ENCODE measurements at regions not wholly inside any gene's neighbourhood (a gene's known extent, or its start where the extent isn't known, plus 50 kb on each side); places are given as distances from the start of the nearest gene placed in this dataset.

DNA sequence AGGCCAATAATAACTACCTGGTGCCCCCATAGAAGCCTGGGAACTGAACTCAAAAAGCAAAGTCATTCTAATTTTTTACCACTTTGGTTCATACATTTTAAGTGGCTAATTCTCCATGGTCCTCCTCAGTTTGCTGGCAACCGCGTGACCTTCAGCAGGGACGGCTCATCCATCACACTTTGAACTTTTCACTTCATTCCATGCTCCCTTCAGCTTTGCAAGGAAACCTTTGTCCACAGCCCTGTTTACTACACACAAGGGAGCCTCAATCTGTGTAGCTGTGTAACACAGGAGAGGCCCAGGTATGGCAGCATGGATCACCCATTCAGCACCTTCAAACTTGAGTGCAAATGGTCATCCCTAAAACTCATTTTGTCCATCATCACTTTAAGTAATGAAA is 552.4 kb downstream of the IRX1 start:
- peaks cover 0 to 18% of the 10 kb centered on the region in 2 donors for H3K4me1 ChIP-seq (replicated peaks in 1 of 2)
- ATAC-seq (replicated peaks in 6 of 8), result peak in 3 of 8 experiments; percentile 40 to 72 (median 67)
- H3K4me3 ChIP-seq, result no peak overlapping the region
- H3K27ac ChIP-seq, result no peak overlapping the region
- in situ Hi-C loops (cut with MboI; ENCODE audit: low pct_unique_long_range_greater_than_20kb in 2 of 9, low sequenced_read_pairs in 9 of 9, unreplicated experiment in 9 of 9), result no loop called here
- WGBS, 10 experiments, result 40 to 96% (median 55%) methylated on average over 2 to 3 of the region's 3 CpGs; no CpG with 5 or more reads in 6 of the 10 experiments

DNA sequence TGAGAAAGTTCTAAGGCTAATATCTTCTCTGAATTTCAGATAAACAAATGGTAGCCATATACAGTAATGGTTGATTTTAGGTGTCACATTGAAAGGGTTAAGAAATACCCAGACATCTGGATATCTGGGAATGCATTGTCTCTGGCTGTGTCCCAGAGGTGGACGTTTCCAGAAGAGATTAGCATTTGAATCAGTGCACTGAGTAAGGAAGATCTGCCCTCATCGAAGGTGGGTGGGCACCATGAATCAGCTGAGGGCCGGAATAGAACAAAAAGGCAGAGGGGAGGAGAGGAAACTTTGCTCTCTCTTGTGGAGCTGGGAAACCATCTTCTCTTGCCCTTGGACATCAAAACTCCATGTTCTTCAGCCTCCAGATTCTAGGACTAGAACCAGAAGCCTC is 554.4 kb downstream of the IRX1 start:
- H3K4me1 ChIP-seq (replicated peaks in 1 of 2), result peaks cover 0 to 15% of the 10 kb centered on the region in 2 donors
- in situ Hi-C loops (cut with MboI; ENCODE audit: low pct_unique_long_range_greater_than_20kb in 2 of 9, low sequenced_read_pairs in 9 of 9, unreplicated experiment in 9 of 9), result no loop called here
- 0 to 14% (median 11%) methylated on average over 1 to 3 of the region's 3 CpGs; no CpG with 5 or more reads in 6 of the 10 experiments for whole genome bisulfite sequencing, 10 experiments

DNA sequence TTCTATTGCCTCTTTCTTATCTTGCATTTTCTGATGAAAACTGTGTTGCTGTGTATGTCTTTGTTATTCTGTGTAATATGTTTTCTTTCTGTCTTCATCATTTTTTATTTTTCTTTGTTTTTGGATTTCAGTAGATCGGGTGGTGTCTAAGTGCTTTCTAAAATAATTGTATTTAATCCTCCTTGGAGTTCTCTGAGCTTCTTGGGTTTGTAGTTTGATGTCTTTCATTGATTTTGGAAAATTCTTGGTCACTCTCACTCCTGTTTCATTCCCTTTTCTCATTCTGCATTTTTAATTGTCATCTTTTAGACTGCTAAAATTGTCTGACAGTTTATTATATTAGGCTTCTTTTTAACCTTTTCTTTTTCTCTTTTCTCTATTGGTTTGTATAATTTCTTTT is 560.5 kb downstream of the IRX1 start:
- ATAC-seq (replicated peaks in 6 of 8), result no peak
- in situ Hi-C loops (cut with MboI; ENCODE audit: low pct_unique_long_range_greater_than_20kb in 2 of 9, low sequenced_read_pairs in 9 of 9, unreplicated experiment in 9 of 9), result no loop called here
- 0 to 100% (median 58%) methylated on average over 1 of the region's 1 CpG for WGBS, 10 experiments
- Histone ChIP-seq H3K27ac (no peak overlapping the region), H3K4me1 (replicated peaks in 1 of 2) (no peaks in the 10 kb centered on the region), H3K4me3 (no peak overlapping the region)

More for the DNA sequence above, 554.4 kb downstream of the IRX1 start:
- peak in 2 of 8 experiments; percentile 70 to 72 for ATAC-seq (replicated peaks in 6 of 8)
- no peak overlapping the region for H3K4me3 ChIP-seq
- no peak overlapping the region for H3K27ac ChIP-seq

DNA sequence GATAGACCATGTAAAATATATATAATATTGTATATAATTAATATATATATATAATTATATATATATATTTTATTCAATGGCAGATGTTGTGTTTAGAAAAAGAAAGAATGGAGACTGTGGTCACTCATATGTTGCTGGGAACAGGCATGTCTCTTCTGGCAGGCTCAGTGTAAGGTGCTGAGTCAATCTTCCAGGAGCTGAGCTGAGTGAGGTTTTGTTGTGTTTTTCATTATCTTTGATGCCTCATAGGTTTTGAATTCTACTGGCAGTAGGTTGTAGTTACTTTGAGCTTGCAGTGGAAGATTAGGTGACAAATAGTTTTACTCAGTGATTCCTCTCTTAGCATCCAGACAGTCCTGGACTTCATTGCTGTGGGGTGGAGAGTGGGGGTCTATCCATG is 561.3 kb downstream of the IRX1 start:
- H3K4me3 ChIP-seq, result no peak overlapping the region
- H3K4me1 ChIP-seq (replicated peaks in 1 of 2), result no peaks in the 10 kb centered on the region
- in situ Hi-C loops (cut with MboI; ENCODE audit: low pct_unique_long_range_greater_than_20kb in 2 of 9, low sequenced_read_pairs in 9 of 9, unreplicated experiment in 9 of 9), result no loop called here
- ATAC-seq (replicated peaks in 6 of 8), result no peak
- no peak overlapping the region for H3K27ac ChIP-seq

DNA sequence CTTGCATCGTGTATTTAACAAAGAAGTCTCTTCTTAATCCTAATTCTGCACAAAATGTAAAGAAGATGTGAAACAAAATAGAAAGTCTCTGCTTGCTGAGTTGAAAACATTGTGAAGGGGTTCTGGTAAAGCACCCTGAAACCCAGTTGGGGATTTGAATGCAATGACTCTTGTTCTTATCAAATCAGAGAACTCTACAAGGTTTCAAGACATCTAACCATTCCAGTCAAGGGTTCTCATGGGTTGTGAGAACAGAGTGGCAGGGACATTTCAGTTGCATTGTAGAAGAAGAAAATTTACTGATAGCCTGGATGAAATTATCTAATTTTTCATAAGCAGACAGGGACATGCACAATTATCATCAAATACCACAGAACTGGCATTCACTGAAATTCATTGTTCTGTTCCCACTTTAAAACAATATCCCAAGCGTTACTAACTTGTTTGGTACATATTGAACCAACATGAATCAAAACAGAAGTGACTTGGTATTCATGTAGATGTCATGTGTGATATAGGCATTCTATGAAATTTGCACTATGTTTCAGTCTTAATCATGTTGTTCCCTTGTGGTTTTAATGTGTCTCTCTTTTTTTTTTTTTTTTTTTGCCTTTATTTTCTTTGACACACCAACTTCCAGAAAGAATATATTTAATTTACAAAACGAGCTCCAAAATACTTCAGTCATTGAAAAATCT is 563.3 kb downstream of the IRX1 start:
- 0 to 94% (median 45%) methylated on average over 1 to 3 of the region's 3 CpGs for WGBS, 10 experiments
- Histone ChIP-seq H3K27ac (no peak overlapping the region), H3K4me3 (no peak overlapping the region), H3K4me1 (replicated peaks in 1 of 2) (no peaks in the 10 kb centered on the region)
- in situ Hi-C loops (cut with MboI; ENCODE audit: low pct_unique_long_range_greater_than_20kb in 2 of 9, low sequenced_read_pairs in 9 of 9, unreplicated experiment in 9 of 9), result no loop called here
- no peak for ATAC-seq (replicated peaks in 6 of 8)

DNA sequence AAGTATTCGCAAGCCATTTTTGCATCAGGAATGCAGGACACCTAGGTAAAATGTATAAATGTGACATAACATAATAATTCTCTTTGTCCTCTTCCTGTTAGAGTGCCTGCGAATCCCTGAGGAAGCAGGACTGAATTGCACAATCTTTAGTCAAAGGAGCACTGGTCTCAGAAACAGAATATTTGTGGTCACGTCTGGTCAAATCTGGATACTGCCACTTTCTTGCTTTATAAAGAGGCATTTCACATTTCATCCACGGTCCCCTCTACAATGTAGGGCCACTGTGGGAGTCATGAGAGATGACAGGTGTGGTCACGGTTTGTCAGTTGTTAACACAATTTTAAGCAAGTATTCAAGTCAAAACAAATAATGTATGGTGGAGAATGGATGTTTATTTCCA is 564.0 kb downstream of the IRX1 start:
- H3K4me3 ChIP-seq, result no peak overlapping the region
- H3K27ac ChIP-seq, result no peak overlapping the region
- in situ Hi-C loops (cut with MboI; ENCODE audit: low pct_unique_long_range_greater_than_20kb in 2 of 9, low sequenced_read_pairs in 9 of 9, unreplicated experiment in 9 of 9), result no loop called here
- H3K4me1 ChIP-seq (replicated peaks in 1 of 2), result no peaks in the 10 kb centered on the region
- ATAC-seq (replicated peaks in 6 of 8), result no peak
- WGBS, 10 experiments, result 32 to 100% (median 84%) methylated on average over 1 to 5 of the region's 5 CpGs

DNA sequence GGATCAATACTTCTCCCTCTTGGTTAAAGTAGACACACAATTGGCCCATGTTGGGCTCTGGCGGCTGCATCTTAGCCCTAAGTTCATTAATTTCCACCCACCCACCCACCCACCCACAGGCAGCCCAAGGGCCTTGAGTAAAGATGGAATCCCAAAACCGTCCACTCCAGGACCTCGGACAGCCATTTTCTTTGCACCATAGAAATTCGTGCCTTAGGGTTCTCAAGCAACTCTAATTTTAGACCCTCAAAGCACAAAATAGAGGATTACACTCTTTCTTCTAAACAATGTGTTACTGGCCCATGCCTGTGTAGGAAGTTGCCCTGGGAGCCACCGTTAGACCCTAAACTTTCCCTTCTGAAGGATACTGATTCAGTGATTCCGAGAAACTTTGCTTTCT is 568.5 kb downstream of the IRX1 start:
- in situ Hi-C loops (cut with MboI; ENCODE audit: low pct_unique_long_range_greater_than_20kb in 2 of 9, low sequenced_read_pairs in 9 of 9, unreplicated experiment in 9 of 9), result no loop called here
- H3K4me3 ChIP-seq, result no peak overlapping the region
- 0 to 100% (median 42%) methylated on average over 1 to 3 of the region's 6 CpGs; no CpG with 5 or more reads in 3 of the 10 experiments for WGBS, 10 experiments
- H3K27ac ChIP-seq, result no peak overlapping the region
- no peak for ATAC-seq (replicated peaks in 6 of 8)
- H3K4me1 ChIP-seq (replicated peaks in 1 of 2), result no peaks in the 10 kb centered on the region

DNA sequence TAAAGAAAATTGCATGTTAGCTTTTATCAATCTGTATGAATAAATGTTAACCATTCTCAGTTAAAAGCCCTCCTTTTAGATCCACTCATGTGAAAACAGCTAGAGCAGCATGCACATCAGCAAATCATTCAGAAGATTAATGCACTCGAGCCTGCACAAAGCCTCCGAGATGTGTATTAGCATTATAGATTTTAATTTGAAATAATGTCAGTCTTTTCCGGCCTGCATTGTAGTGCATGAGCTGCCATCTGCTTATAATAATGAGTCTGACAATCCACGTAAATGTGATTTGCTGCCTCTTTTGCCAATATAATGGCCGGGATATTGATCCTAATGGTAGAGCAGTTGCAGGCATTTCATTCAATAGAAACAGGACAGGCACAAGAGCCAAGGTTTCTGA is 585.1 kb downstream of the IRX1 start:
- in situ Hi-C loops (cut with MboI; ENCODE audit: low pct_unique_long_range_greater_than_20kb in 2 of 9, low sequenced_read_pairs in 9 of 9, unreplicated experiment in 9 of 9), result no loop called here
- peaks cover 0 to 14% of the 10 kb centered on the region in 2 donors for H3K4me1 ChIP-seq (replicated peaks in 1 of 2)
- no peak overlapping the region for H3K27ac ChIP-seq
- H3K4me3 ChIP-seq, result no peak overlapping the region
- peak in 4 of 8 experiments; percentile 52 to 94 (median 86) for ATAC-seq (replicated peaks in 6 of 8)
- WGBS, 10 experiments, result 4 to 65% (median 39%) methylated on average over 1 to 5 of the region's 5 CpGs; no CpG with 5 or more reads in 1 of the 10 experiments

DNA sequence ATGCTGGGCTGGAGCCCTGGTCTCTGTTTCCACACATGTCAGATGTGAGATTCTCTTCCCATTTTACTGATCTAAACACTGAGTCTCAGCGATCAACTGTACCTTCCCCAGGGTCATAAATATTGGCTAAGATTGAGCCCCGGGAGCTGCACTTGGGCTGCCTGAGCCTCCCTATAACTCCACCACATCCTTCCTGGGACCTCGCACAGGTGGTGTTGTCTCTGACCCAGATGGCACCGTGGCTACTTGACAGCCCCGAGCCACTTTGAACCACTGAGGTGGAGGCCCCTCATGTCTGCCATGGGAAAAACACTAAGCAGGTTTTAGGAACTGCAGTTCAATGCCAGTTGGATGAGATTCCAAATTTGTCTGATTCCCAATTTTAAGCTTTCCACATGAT is 586.5 kb downstream of the IRX1 start:
- Histone ChIP-seq H3K27ac (no peak overlapping the region), H3K4me1 (replicated peaks in 1 of 2) (peaks cover 0 to 14% of the 10 kb centered on the region in 2 donors), H3K4me3 (no peak overlapping the region)
- ATAC-seq (replicated peaks in 6 of 8), result no peak
- WGBS, 10 experiments, result 17 to 100% (median 90%) methylated on average over 1 to 4 of the region's 5 CpGs; no CpG with 5 or more reads in 3 of the 10 experiments
- in situ Hi-C loops (cut with MboI; ENCODE audit: low pct_unique_long_range_greater_than_20kb in 2 of 9, low sequenced_read_pairs in 9 of 9, unreplicated experiment in 9 of 9), result no loop called here

DNA sequence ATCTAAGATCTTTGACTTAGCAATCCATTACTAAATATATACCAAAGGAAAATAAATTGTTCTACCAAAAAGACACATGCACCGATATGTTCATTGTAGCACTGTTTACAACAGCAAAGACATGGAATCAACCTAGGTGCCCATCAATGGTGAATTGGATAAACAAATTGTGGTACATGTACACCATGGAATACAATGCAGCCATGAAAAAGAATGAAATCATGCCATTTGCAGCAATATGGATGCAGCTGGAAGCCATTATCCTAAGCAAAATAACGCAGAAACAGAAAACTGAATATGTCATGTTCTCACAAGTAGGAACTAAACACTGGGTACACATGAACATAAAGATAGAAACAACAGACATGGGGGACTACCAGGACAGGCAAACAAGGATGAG is 589.5 kb downstream of the IRX1 start:
- ATAC-seq (replicated peaks in 6 of 8), result no peak
- in situ Hi-C loops (cut with MboI; ENCODE audit: low pct_unique_long_range_greater_than_20kb in 2 of 9, low sequenced_read_pairs in 9 of 9, unreplicated experiment in 9 of 9), result no loop called here
- WGBS, 10 experiments, result 4 to 100% (median 69%) methylated on average over 1 to 2 of the region's 2 CpGs

DNA sequence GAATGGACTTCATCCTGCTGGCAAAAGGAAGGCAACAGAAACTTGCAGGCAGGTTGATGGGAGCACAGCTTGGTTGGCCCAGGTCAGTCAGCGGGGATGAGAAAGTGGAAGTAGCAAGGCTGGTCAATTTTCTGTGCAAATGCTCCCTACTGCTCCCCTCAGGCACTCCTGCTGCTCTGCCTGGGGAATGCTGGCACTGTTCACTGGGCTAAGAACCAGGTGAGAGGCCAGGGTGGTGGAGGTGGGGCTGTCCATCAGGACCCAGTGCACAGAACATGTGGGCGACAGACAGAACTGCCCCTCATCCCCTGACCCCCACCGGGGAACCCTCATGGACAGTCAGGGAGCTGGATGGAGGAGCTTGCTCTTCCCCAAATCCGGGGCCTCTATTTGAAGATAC is 593.1 kb downstream of the IRX1 start:
- WGBS, 10 experiments, result 0 to 100% (median 83%) methylated on average over 1 to 3 of the region's 4 CpGs; no CpG with 5 or more reads in 3 of the 10 experiments
- H3K4me1 ChIP-seq (replicated peaks in 1 of 2), result no peaks in the 10 kb centered on the region
- H3K4me3 ChIP-seq, result no peak overlapping the region
- H3K27ac ChIP-seq, result no peak overlapping the region
- in situ Hi-C loops (cut with MboI; ENCODE audit: low pct_unique_long_range_greater_than_20kb in 2 of 9, low sequenced_read_pairs in 9 of 9, unreplicated experiment in 9 of 9), result no loop called here
- peak in 1 of 8 experiments; percentile 59 for ATAC-seq (replicated peaks in 6 of 8)

More for the DNA sequence above, 589.5 kb downstream of the IRX1 start:
- H3K4me3 ChIP-seq, result no peak overlapping the region
- H3K27ac ChIP-seq, result no peak overlapping the region
- peaks cover 0 to 13% of the 10 kb centered on the region in 2 donors for H3K4me1 ChIP-seq (replicated peaks in 1 of 2)

DNA sequence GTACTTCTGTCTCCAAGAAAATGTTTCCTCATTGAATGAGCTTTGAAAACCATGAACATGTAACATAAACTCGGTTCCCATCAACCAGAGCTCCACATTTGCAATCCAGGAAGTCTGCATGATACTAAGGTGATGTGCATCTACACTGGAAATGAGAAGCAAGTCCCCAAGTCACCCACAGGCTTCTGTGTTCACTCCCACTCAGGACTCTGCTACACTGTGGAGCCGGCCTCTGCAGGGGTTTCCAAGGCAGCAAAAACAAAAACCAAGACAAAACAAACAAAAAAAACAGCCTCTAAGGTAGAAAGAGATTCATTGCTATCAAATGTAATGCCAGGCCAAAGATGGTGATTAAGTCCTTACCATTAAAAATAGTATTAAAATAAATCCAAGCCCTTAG is 593.7 kb downstream of the IRX1 start:
- H3K4me3 ChIP-seq, result no peak overlapping the region
- peak in 1 of 8 experiments; percentile 46 for ATAC-seq (replicated peaks in 6 of 8)
- in situ Hi-C loops (cut with MboI; ENCODE audit: low pct_unique_long_range_greater_than_20kb in 2 of 9, low sequenced_read_pairs in 9 of 9, unreplicated experiment in 9 of 9), result no loop called here
- 0 to 100% (median 69%) methylated on average over 1 to 2 of the region's 2 CpGs for WGBS, 10 experiments
- no peaks in the 10 kb centered on the region for H3K4me1 ChIP-seq (replicated peaks in 1 of 2)
- H3K27ac ChIP-seq, result no peak overlapping the region

DNA sequence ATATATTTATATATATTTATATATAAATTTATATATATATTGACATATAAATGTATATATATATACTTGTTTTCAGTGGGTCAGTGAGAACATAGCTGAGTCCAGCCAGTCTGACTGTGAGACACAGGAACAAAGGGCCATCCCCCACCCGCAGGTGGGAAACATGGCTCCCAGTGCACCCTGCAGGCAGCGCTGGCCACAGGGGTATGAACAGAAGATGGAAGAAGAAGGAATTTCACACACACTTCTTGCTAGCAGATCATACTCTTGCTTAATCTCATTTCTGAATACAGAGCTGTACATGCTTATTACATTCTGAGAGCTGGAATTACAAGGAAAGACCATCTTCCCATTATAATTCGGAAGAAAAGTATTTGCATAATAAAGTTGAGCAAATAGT is 595.4 kb downstream of the IRX1 start:
- Histone ChIP-seq H3K27ac (no peak overlapping the region), H3K4me3 (no peak overlapping the region), H3K4me1 (replicated peaks in 1 of 2) (peaks cover 0 to 4% of the 10 kb centered on the region in 2 donors)
- in situ Hi-C loops (cut with MboI; ENCODE audit: low pct_unique_long_range_greater_than_20kb in 2 of 9, low sequenced_read_pairs in 9 of 9, unreplicated experiment in 9 of 9), result no loop called here
- WGBS, 10 experiments, result 20 to 100% (median 70%) methylated on average over 1 to 2 of the region's 3 CpGs; no CpG with 5 or more reads in 4 of the 10 experiments
- ATAC-seq (replicated peaks in 6 of 8), result no peak

DNA sequence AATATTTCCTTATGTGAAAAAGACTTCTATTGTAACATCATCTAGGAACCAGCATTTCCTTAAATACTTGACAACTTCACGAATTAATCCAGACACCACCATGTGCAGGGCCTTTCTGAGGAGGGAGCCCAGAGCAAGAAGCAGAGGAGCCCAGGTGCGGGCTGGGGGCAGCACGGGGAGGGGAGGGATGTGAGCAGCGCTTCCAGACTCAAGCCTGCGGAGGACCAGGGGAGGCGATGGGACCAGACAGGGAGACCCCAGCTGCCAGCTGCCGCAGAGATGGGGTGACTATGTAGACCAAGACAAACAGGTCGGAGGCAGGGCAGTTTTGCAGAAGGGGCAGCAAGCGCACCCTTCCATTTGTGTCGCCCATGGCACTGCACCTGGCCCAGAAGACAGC is 596.1 kb downstream of the IRX1 start:
- ATAC-seq (replicated peaks in 6 of 8), result no peak

More for the DNA sequence above, 596.1 kb downstream of the IRX1 start:
- 70 to 100% (median 86%) methylated on average over 1 to 3 of the region's 10 CpGs; no CpG with 5 or more reads in 6 of the 10 experiments for WGBS, 10 experiments
- in situ Hi-C loops (cut with MboI; ENCODE audit: low pct_unique_long_range_greater_than_20kb in 2 of 9, low sequenced_read_pairs in 9 of 9, unreplicated experiment in 9 of 9), result no loop called here
- Histone ChIP-seq H3K4me3 (no peak overlapping the region), H3K4me1 (replicated peaks in 1 of 2) (peaks cover 0 to 11% of the 10 kb centered on the region in 2 donors), H3K27ac (no peak overlapping the region)

Data from motor neuron (in vitro differentiated cells).